ENCODE measurements at regions not wholly inside any gene's neighbourhood (a gene's known extent, or its start where the extent isn't known, plus 50 kb on each side); places are given as distances from the start of the nearest gene placed in this dataset.
"Not testable (repeated sequence)": the region's sequence is repeated elsewhere in the genome, so short reads cannot be mapped to it uniquely, and the experiment has no call there.

GRCh38 chr9:1536522-1537170 lies 478.5 kb upstream of the SMARCA2 start:
- no peaks in the 10 kb centered on the region for H3K36me3 Mint-ChIP-seq (ENCODE audit: unreplicated experiment)
- H3K4me3 Mint-ChIP-seq (ENCODE audit: unreplicated experiment) = no peak overlapping the region
- no peak for DNase-seq (ENCODE audit: extremely low spot score, unreplicated experiment)
- H3K27ac Mint-ChIP-seq (ENCODE audit: unreplicated experiment) = no peak overlapping the region
- TF ChIP-seq, protein P1, sequence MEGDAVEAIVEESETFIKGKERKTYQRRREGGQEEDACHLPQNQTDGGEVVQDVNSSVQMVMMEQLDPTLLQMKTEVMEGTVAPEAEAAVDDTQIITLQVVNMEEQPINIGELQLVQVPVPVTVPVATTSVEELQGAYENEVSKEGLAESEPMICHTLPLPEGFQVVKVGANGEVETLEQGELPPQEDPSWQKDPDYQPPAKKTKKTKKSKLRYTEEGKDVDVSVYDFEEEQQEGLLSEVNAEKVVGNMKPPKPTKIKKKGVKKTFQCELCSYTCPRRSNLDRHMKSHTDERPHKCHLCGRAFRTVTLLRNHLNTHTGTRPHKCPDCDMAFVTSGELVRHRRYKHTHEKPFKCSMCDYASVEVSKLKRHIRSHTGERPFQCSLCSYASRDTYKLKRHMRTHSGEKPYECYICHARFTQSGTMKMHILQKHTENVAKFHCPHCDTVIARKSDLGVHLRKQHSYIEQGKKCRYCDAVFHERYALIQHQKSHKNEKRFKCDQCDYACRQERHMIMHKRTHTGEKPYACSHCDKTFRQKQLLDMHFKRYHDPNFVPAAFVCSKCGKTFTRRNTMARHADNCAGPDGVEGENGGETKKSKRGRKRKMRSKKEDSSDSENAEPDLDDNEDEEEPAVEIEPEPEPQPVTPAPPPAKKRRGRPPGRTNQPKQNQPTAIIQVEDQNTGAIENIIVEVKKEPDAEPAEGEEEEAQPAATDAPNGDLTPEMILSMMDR (IDR thresholded peaks at IDR 0.05) = no peak
- no peaks in the 10 kb centered on the region for H3K4me1 Mint-ChIP-seq (ENCODE audit: unreplicated experiment)
- peaks cover 23% of the 10 kb centered on the region for H3K9me3 Mint-ChIP-seq (ENCODE audit: unreplicated experiment)
- H3K27me3 Mint-ChIP-seq (ENCODE audit: unreplicated experiment) = no peaks in the 10 kb centered on the region

DNA sequence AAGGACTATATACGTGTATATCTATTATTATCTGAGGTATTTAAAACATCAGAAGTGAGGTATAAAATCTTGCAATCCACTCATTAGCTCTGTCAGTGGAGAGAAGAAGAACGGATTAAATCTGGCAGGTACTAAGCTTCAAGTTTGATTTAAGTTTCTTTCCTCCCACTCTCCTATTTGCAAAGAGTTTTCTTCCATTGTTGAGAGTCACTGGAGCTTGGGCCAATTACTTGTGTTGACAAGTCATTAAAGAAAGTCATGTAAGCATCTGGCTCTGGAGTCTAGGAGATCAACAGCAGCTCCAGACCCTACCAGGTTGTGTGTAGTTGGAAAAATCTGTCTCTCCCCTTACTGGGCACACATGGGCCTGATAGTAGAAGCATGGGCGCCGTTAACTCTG lies 476.8 kb upstream of the SMARCA2 start:
- H3K27me3 Mint-ChIP-seq (ENCODE audit: unreplicated experiment) = no peaks in the 10 kb centered on the region
- no peaks in the 10 kb centered on the region for H3K36me3 Mint-ChIP-seq (ENCODE audit: unreplicated experiment)
- no peak overlapping the region for H3K27ac Mint-ChIP-seq (ENCODE audit: unreplicated experiment)
- no peaks in the 10 kb centered on the region for H3K4me1 Mint-ChIP-seq (ENCODE audit: unreplicated experiment)
- no peak overlapping the region for H3K4me3 Mint-ChIP-seq (ENCODE audit: unreplicated experiment)
- no peak for DNase-seq (ENCODE audit: extremely low spot score, unreplicated experiment)
- TF ChIP-seq, protein P1 (IDR thresholded peaks at IDR 0.05) = no peak
- H3K9me3 Mint-ChIP-seq (ENCODE audit: unreplicated experiment) = peaks cover 28% of the 10 kb centered on the region

DNA sequence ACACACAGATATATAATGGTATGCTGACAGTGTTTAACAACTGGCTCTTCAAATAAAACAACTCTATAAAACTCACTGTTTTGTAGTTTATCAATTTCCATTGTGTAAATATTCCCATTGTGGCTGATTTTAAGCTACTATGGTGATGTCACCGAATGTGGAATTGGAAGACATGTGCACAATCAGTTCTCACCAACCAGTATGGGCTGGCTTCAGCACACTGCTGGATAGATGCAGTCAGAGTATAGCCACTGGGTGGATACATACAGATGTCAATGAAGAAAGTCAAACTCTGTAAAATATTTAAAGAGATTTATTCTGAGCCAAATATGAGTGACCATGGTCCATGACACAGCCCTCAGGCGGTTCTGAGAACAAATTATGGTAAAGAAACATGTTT lies 475.9 kb upstream of the SMARCA2 start:
- Mint-ChIP-seq H3K9me3 (ENCODE audit: unreplicated experiment) (peaks cover 28% of the 10 kb centered on the region), H3K4me1 (ENCODE audit: unreplicated experiment) (no peaks in the 10 kb centered on the region), H3K4me3 (ENCODE audit: unreplicated experiment) (no peak overlapping the region), H3K27ac (ENCODE audit: unreplicated experiment) (no peak overlapping the region), H3K27me3 (ENCODE audit: unreplicated experiment) (no peaks in the 10 kb centered on the region), H3K36me3 (ENCODE audit: unreplicated experiment) (no peaks in the 10 kb centered on the region)
- DNase-seq (ENCODE audit: extremely low spot score, unreplicated experiment) = no peak
- TF ChIP-seq, protein P1 (IDR thresholded peaks at IDR 0.05) = no peak

DNA sequence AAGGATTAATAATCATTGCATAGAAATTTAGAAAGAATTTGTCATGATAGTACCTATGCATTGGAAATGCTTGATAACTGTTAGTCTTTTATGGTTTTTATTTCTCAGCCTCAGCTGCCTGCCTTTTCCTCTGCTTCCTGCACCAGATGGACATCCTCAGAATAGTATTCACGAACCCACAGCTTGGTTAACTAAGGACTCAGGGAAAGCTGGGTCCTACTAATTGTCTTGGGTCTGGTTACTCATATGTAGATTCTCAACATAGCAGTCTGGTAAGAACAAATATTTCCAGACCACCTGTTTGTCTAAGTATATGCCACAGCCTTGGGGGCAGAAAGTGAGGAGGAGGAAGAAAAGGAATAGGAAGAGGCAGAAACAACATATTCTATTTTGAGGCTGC lies 464.5 kb upstream of the SMARCA2 start:
- Mint-ChIP-seq H3K4me1 (ENCODE audit: unreplicated experiment) (no peaks in the 10 kb centered on the region), H3K4me3 (ENCODE audit: unreplicated experiment) (no peak overlapping the region), H3K27ac (ENCODE audit: unreplicated experiment) (no peak overlapping the region), H3K27me3 (ENCODE audit: unreplicated experiment) (no peaks in the 10 kb centered on the region), H3K36me3 (ENCODE audit: unreplicated experiment) (no peaks in the 10 kb centered on the region), H3K9me3 (ENCODE audit: unreplicated experiment) (peaks cover 24% of the 10 kb centered on the region)
- no peak for DNase-seq (ENCODE audit: extremely low spot score, unreplicated experiment)
- TF ChIP-seq, protein P1 (IDR thresholded peaks at IDR 0.05) = no peak

DNA sequence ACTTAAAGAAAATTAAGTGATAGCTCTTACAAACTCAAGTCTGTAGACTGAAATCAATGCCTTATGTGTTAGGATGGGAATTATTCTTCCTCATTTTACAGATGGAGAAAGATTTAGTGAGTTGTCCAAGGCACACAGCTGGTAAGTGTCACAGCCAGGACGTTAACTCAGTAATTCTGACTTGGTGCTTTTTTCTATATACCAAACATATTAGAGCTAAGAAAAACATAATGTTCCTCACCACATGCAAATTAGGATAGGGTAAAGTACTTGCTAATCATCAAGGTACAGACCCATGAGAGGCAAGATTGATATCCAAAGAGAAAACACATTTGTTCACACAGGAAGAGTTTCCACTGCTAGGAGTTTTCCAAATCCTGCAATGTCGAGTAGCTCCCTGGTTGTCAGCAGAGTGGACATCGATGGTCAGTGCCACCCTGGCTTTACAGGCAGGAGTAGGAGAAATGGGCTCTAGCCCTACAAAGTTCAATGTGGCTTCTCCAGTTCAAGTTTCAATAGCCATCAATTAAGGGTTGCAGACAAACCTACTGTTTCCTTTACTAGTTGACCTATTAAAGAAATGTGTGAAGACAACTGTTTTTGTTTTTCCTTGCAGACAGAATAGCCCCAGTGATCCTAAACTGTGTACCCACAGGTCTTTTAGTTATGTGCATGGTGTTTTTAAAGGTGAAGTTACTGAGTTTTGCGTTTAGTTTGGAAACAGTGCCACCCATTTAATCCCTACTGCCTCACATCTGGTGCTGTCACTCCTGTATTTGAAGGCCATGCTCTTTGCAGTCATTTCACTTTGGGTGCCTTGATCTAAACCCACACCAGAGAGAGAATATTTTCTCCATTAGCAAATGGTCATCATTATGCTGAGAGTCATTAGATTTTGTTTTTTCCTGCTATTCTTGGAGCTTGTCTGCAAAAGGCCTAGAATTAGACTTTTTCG lies 460.8 kb upstream of the SMARCA2 start:
- Mint-ChIP-seq H3K4me3 (ENCODE audit: unreplicated experiment) (no peak overlapping the region), H3K4me1 (ENCODE audit: unreplicated experiment) (no peaks in the 10 kb centered on the region), H3K36me3 (ENCODE audit: unreplicated experiment) (no peaks in the 10 kb centered on the region), H3K27me3 (ENCODE audit: unreplicated experiment) (no peaks in the 10 kb centered on the region), H3K9me3 (ENCODE audit: unreplicated experiment) (peaks cover 33% of the 10 kb centered on the region), H3K27ac (ENCODE audit: unreplicated experiment) (no peak overlapping the region)
- no peak for DNase-seq (ENCODE audit: extremely low spot score, unreplicated experiment)
- TF ChIP-seq, protein P1 (IDR thresholded peaks at IDR 0.05) = no peak

DNA sequence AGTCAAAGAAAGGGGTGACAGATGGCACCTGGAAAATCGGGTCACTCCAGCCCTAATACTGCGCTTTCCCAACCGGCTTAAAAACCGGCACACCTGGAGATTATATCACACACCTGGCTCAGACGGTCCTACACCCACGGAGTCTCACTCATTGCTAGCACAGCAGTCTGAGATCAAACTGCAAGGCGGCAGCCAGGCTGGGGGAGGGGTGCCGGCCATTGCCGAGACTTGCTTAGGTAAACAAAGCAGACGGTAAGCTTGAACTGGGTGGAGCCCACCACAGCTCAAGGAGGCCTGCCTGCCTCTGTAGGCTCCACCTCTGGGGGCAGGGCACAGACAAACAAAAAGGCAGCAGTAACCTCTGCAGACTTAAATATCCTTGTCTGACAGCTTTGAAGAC lies 456.5 kb upstream of the SMARCA2 start:
- not testable (repeated sequence) for H3K27me3 Mint-ChIP-seq (ENCODE audit: unreplicated experiment); H3K4me3 Mint-ChIP-seq (ENCODE audit: unreplicated experiment); DNase-seq (ENCODE audit: extremely low spot score, unreplicated experiment); H3K36me3 Mint-ChIP-seq (ENCODE audit: unreplicated experiment); H3K4me1 Mint-ChIP-seq (ENCODE audit: unreplicated experiment); H3K27ac Mint-ChIP-seq (ENCODE audit: unreplicated experiment)
- peaks cover 47% of the 10 kb centered on the region for H3K9me3 Mint-ChIP-seq (ENCODE audit: unreplicated experiment)

Measured in osteocyte (in vitro differentiated cells).